Esophagus squamous epithelium (tissue), 5 donors: ENCODE measurements at regions not wholly inside any gene's neighbourhood (a gene's known extent, or its start where the extent isn't known, plus 50 kb on each side); places are given as distances from the start of the nearest gene placed in this dataset.

Source experiments
- DNase-seq: peaks from one replicate; lab custom pipeline; 2025; lab: John Stamatoyannopoulos, UW
- H3K27ac ChIP-seq, 4 donors: fragments of 200-600 bp; sonication (generic); one replicate each; pipeline ENCODE4 v1.5.1; 2016 to 2019; ENCODE audit warnings: mild to moderate bottlenecking in 1 of 4
- H3K27me3 ChIP-seq, 4 donors: fragments of 200-600 bp; sonication (generic); 1 replicate in 3 of 4; 2 replicates in 1 of 4; pipeline versions ENCODE4 v1.5.1 to v1.6.0; 2017 to 2021; ENCODE audit warnings: antibody characterized with exemption in 1 of 4
- H3K36me3 ChIP-seq, 3 donors: fragments of 200-600 bp; sonication (generic); one replicate each; pipeline ENCODE4 v1.5.1; 2016 to 2019
- H3K4me1 ChIP-seq, 3 donors: fragments of 200-600 bp; sonication (generic); one replicate each; pipeline ENCODE4 v1.5.1; 2017 to 2019
- H3K4me3 ChIP-seq, 4 donors: fragments of 200-600 bp; sonication (generic); 1 replicate in 3 of 4; 2 replicates in 1 of 4; pipeline ENCODE4 v1.5.1; 2016 to 2019; ENCODE audit warnings: mild to moderate bottlenecking in 2 of 4, moderate library complexity in 1 of 4
- H3K9me3 ChIP-seq, 3 donors: fragments of 200-600 bp; sonication (generic); one replicate each; pipeline ENCODE4 v1.5.1; 2016 to 2019
- POLR2A ChIP-seq, 4 donors: fragments of 450-650 bp; IDR thresholded peaks; one replicate each; pipeline ENCODE4 v1.6.1; 2017; ENCODE audit warnings: antibody characterized with exemption in 4 of 4, mild to moderate bottlenecking in 4 of 4, moderate library complexity in 3 of 4
- WGBS, 2 donors: methylation state at CpG; one replicate each; pipeline ENCODE4 v1.1.5; 2018; 5-methylcytosine and 5-hydroxymethylcytosine counted together
- intact Hi-C: fragments of 100-400 bp; cut with DNase I; formaldehyde crosslinking; loops from one replicate; pipeline ENCODE4 v1.15.0; 2022
- TF ChIP-seq, protein P1 (sequence below), 6 experiments: fragments of 450-650 bp in 4 of 6; fragments of 200-600 bp in 2 of 6; sonication (generic) in 2 of 6; IDR thresholded peaks; one replicate each; pipeline ENCODE4 v1.5.1; 2016 to 2019; ENCODE audit warnings: antibody characterized with exemption in 6 of 6, mild to moderate bottlenecking in 4 of 6, moderate library complexity in 4 of 6
- donor health status: DM: yes; HTN: yes; CAD: no.

DNA sequence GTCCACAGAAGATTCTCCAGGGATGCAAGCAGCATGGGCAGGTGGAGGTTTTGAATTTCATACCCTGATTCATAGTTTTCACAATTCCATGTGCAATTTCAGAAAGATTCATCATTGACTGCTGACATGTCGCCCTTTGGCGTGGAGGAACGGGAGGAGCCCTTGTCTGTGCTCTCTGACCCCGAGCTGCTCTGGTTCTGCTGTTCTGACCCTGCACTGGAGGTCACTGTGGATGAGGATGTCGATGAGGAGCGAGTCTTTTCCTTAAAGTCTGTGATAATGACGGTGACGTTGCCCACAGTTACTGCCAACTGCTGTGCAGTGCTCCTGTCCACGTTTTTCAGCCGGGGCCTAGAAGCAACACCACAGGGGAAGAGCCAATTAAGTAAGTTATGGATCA, 470.0 kb downstream of the SHQ1 start:
- WGBS, 2 donors = 82 to 84% methylated on average over 10 of the region's 10 CpGs

DNA sequence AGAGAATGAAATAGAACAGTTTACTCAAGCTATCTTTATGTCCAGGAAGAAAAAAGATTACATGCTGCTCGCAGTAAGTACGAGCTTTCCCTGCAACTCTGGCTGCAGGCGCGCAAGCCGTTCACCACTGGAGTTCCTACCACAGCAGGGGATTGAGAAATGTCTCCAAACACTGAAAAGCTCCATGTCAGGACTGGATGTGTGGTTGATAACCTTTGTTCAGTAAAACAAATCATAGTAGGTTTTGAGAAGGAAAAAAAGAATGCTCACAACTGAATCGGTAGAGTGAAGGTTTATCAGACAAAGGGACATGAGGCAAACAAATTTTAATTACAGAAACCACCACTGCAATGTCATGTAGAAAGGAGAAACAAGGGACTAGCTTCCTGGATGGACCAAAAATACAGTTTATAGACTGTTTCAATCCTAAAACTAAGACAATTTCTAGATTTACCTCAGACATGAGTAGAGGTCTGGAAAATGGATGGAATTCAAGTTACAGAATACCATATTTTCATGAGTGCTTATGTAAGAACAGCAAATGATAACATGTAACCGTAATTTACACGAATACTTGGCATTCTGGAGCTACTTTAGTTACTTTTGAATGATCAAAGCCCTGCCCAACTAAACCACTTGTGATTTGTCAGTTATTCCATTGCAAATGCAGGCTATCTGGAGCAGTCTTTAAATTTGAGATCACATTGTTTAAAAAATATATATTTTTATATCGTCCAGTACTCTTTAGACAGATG, 471.1 kb downstream of the SHQ1 start:
- Histone ChIP-seq H3K36me3 (peaks cover 0 to 29% (median 5%) of the 10 kb centered on the region in 3 donors), H3K4me3 (no peak overlapping the region), H3K9me3 (no peaks in the 10 kb centered on the region), H3K27ac (no peak overlapping the region), H3K27me3 (no peaks in the 10 kb centered on the region), H3K4me1 (peaks cover 11 to 25% (median 15%) of the 10 kb centered on the region in 3 donors)
- WGBS, 2 donors = 79 to 87% methylated on average over 9 of the region's 9 CpGs
- no peak for DNase-seq
- intact Hi-C loops = no loop called here
- TF ChIP-seq POLR2A (IDR thresholded peaks at IDR 0.05) = no peak
- TF ChIP-seq, protein P1, sequence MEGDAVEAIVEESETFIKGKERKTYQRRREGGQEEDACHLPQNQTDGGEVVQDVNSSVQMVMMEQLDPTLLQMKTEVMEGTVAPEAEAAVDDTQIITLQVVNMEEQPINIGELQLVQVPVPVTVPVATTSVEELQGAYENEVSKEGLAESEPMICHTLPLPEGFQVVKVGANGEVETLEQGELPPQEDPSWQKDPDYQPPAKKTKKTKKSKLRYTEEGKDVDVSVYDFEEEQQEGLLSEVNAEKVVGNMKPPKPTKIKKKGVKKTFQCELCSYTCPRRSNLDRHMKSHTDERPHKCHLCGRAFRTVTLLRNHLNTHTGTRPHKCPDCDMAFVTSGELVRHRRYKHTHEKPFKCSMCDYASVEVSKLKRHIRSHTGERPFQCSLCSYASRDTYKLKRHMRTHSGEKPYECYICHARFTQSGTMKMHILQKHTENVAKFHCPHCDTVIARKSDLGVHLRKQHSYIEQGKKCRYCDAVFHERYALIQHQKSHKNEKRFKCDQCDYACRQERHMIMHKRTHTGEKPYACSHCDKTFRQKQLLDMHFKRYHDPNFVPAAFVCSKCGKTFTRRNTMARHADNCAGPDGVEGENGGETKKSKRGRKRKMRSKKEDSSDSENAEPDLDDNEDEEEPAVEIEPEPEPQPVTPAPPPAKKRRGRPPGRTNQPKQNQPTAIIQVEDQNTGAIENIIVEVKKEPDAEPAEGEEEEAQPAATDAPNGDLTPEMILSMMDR (IDR thresholded peaks at IDR 0.05) = no peak

More for the DNA sequence above, 470.0 kb downstream of the SHQ1 start:
- Histone ChIP-seq H3K27ac (no peak overlapping the region), H3K27me3 (no peaks in the 10 kb centered on the region), H3K4me1 (peaks cover 11 to 34% (median 15%) of the 10 kb centered on the region in 3 donors), H3K36me3 (peaks cover 0 to 29% (median 5%) of the 10 kb centered on the region in 3 donors), H3K4me3 (no peak overlapping the region), H3K9me3 (no peaks in the 10 kb centered on the region)
- TF ChIP-seq, protein P1 (IDR thresholded peaks at IDR 0.05) = no peak
- no peak for TF ChIP-seq POLR2A (IDR thresholded peaks at IDR 0.05)
- intact Hi-C loops = no loop called here
- DNase-seq = no peak

DNA sequence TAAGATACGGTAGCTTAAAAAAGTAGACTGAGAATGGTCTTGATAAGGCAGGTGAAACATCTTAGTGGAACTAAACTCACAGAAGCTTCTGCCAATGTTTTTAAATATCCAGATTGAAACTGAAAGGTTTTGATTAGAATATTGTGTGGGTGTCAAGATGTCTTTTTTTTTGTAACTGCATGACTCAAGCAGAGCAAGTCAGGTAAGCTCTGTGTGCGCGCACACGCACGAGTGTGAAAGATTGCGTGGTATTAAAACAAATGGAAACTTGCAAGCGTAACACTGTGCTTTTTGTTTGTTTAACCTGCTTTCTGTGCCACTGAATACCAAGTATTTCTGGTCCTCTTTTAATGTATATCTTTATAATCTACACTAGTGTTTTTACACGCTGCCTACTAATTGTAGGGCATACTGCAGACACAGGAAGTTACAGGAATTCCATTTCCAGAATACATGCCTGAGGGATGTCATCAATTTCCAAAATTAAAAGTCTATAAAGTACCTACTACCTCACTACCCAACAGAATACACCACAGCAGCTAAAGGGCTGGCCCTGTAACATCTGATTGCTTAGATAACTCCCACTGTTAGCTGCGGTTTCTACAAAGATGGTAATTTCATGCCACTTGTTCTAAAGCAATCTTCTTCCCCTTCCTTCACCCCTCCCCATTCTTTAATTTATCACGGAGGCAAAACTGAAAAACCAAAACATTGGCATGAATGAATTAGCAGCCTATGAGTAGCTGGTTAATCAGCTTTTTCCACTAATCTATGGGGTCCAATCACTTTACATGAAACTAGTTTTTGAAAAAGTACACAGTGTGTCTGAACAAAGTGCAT, 472.8 kb downstream of the SHQ1 start:
- no peaks in the 10 kb centered on the region for H3K9me3 ChIP-seq
- no peak overlapping the region for H3K27ac ChIP-seq
- WGBS, 2 donors = 45 to 63% methylated on average over 10 of the region's 10 CpGs
- H3K4me1 ChIP-seq = peaks cover 4 to 13% (median 7%) of the 10 kb centered on the region in 3 donors
- no peaks in the 10 kb centered on the region for H3K27me3 ChIP-seq
- peaks cover 0 to 29% (median 5%) of the 10 kb centered on the region in 3 donors for H3K36me3 ChIP-seq
- intact Hi-C loops = no loop called here
- no peak for DNase-seq
- H3K4me3 ChIP-seq = no peak overlapping the region
- TF ChIP-seq, protein P1 (IDR thresholded peaks at IDR 0.05) = no peak
- TF ChIP-seq POLR2A (IDR thresholded peaks at IDR 0.05) = no peak

DNA sequence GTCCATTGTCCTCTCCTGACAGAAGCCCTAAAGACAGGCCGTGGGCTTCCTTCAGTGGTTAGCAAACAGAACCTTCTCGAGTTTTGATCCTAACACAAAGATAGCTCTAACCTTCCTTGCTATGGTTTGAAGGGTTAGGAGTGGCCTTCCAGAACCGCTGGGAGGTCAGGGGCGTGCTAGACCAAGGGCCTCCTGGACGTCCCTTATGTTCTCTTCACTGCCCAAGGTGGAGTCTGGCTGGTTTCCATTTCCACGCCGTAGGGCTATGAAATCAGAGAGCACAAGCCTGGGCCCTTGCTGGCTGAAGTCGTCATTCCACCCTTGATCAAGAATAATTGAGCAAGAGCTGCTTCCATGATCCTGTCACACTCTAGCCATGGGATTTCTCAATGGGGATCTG, 475.1 kb downstream of the SHQ1 start:
- TF ChIP-seq, protein P1 (IDR thresholded peaks at IDR 0.05) = no peak
- no peak for TF ChIP-seq POLR2A (IDR thresholded peaks at IDR 0.05)
- no peak overlapping the region for H3K27ac ChIP-seq
- no peak overlapping the region for H3K4me3 ChIP-seq
- H3K27me3 ChIP-seq = no peaks in the 10 kb centered on the region
- peaks cover 0 to 18% (median 3%) of the 10 kb centered on the region in 3 donors for H3K36me3 ChIP-seq
- H3K9me3 ChIP-seq = no peaks in the 10 kb centered on the region
- 80 to 97% methylated on average over 1 to 7 of the region's 8 CpGs for WGBS, 2 donors
- no peak for DNase-seq
- peaks cover 0 to 7% (median 2%) of the 10 kb centered on the region in 3 donors for H3K4me1 ChIP-seq
- intact Hi-C loops = no loop called here

DNA sequence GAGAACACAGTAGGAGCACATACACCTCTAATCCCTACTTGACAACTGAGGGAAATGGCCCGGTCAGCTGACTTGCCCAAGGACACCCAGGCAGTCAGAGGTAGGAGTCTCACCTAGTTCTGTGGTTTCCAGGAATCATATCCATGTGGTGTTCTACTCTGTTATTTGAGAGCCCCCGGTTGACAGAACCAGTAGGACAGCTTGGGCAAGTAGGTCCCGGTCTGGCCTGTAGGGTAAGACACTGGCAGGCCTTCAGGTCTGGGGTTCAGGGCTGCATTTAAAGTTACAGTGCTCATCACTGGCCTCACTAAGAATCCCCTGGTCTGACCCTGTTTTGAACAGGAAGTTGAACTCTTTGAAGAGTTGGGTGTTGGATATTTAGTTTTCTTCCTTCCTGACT, 476.1 kb downstream of the SHQ1 start:
- 59 to 100% methylated on average over 1 to 3 of the region's 3 CpGs for WGBS, 2 donors
- DNase-seq = no peak
- TF ChIP-seq, protein P1 (IDR thresholded peaks at IDR 0.05) = no peak
- TF ChIP-seq POLR2A (IDR thresholded peaks at IDR 0.05) = no peak
- Histone ChIP-seq H3K9me3 (no peaks in the 10 kb centered on the region), H3K36me3 (peaks cover 0 to 9% (median 0%) of the 10 kb centered on the region in 3 donors), H3K4me3 (no peak overlapping the region), H3K27ac (no peak overlapping the region), H3K27me3 (no peaks in the 10 kb centered on the region), H3K4me1 (peaks cover 0 to 7% (median 2%) of the 10 kb centered on the region in 3 donors)
- intact Hi-C loops = no loop called here
